DND-41 (cell line): ENCODE measurements at regions not wholly inside any gene's neighbourhood (a gene's known extent, or its start where the extent isn't known, plus 50 kb on each side); places are given as distances from the start of the nearest gene placed in this dataset.
"Not testable (repeated sequence)": the region's sequence is repeated elsewhere in the genome, so short reads cannot be mapped to it uniquely, and the experiment has no call there.

Source experiments
- CTCF ChIP-seq: IDR thresholded peaks from 2 replicates; pipeline ENCODE4 v1.5.1; 2012; ENCODE audit warnings: borderline replicate concordance, low read length, moderate library complexity, mild to moderate bottlenecking; ENCODE audit not compliant: poor library complexity, severe bottlenecking; ENCODE audit errors: extremely low read depth
- EZH2 ChIP-seq: IDR thresholded peaks from 3 replicates; pipeline ENCODE4 v1.6.1; 2012; ENCODE audit warnings: borderline replicate concordance, low read depth, mild to moderate bottlenecking, moderate library complexity, low read length, inconsistent platforms; ENCODE audit not compliant: severe bottlenecking

GRCh38 chr7:65496697-65497096, 123.0 kb downstream of the ZNF92 start:
- TF ChIP-seq CTCF, EZH2: not testable (repeated sequence)
